PFSK-1 (cell line): ENCODE measurements at regions not wholly inside any gene's neighbourhood (a gene's known extent, or its start where the extent isn't known, plus 50 kb on each side); places are given as distances from the start of the nearest gene placed in this dataset.

ENCODE experiments used
- POLR2AphosphoS5 ChIP-seq: IDR thresholded peaks from 2 replicates; pipeline ENCODE4 v1.6.1; 2012; ENCODE audit warnings: low read depth, mild to moderate bottlenecking, control low read depth, low read length, moderate library complexity
- REST ChIP-seq, 2 experiments: IDR thresholded peaks; 2 replicates each; pipeline versions ENCODE4 v1.6.1 to v1.8.0; 2011 to 2012; ENCODE audit warnings: low read depth in 2 of 2, low read length in 2 of 2, control low read depth in 1 of 2, inconsistent platforms in 1 of 2, mild to moderate bottlenecking in 1 of 2, moderate library complexity in 1 of 2; ENCODE audit not compliant: insufficient read depth in 1 of 2
- SIN3A ChIP-seq: IDR thresholded peaks from 2 replicates; pipeline ENCODE4 v1.6.1; 2012; ENCODE audit warnings: mild to moderate bottlenecking, low read length, moderate library complexity, borderline replicate concordance; ENCODE audit not compliant: insufficient read depth

- TF ChIP-seq REST (IDR thresholded peaks at IDR 0.05; ENCODE audit: insufficient read depth in 1 of 2, low read depth in 2 of 2, low read length in 2 of 2) (no peak), POLR2AphosphoS5 (no peak), SIN3A (no peak)
These were observed 2113.1 kb upstream of the RAG2 start for GRCh38 chr11:38711110-38711509.
